Frontal cortex (tissue), 3 donors: ENCODE measurements at regions not wholly inside any gene's neighbourhood (a gene's known extent, or its start where the extent isn't known, plus 50 kb on each side); places are given as distances from the start of the nearest gene placed in this dataset.

ENCODE experiments used
- DNase-seq, 2 donors: peaks; one replicate each; pipeline ENCODE4 v3.0.0; 2012; ENCODE audit warnings: low spot score in 2 of 2
- FAIRE-seq: peaks from 2 replicates; lab custom pipeline; 2012; peaks lifted over from hg19 to GRCh38; lab: Jason Lieb, UNC
- donor health status: control.
- donor health status: control.
- donor health status: control.

- no peak for DNase-seq
- no peak for FAIRE-seq
Measured at GRCh38 chr19:30780456-30780855, 408.3 kb downstream of the ZNF536 start.

GRCh38 chr19:30780032-30780431, 407.8 kb downstream of the ZNF536 start:
- FAIRE-seq (no peak), DNase-seq (no peak)

- FAIRE-seq (no peak), DNase-seq (no peak)
Measured at GRCh38 chr19:30778961-30779715, 407.0 kb downstream of the ZNF536 start.

GRCh38 chr19:30778061-30778460, 405.9 kb downstream of the ZNF536 start:
- no peak for DNase-seq
- FAIRE-seq: no peak

GRCh38 chr19:30775956-30776355, 403.8 kb downstream of the ZNF536 start:
- no peak for DNase-seq
- no peak for FAIRE-seq

GRCh38 chr19:30774252-30774766, 402.1 kb downstream of the ZNF536 start:
- FAIRE-seq: no peak

GRCh38 chr19:30762651-30763050, 390.5 kb downstream of the ZNF536 start:
- FAIRE-seq: no peak

More at GRCh38 chr19:30774252-30774766, 402.1 kb downstream of the ZNF536 start:
- no peak for DNase-seq

GRCh38 chr19:30760014-30760413, 387.8 kb downstream of the ZNF536 start:
- FAIRE-seq (no peak), DNase-seq (no peak)

More at GRCh38 chr19:30762651-30763050, 390.5 kb downstream of the ZNF536 start:
- DNase-seq: no peak

GRCh38 chr19:30757837-30758617, 385.8 kb downstream of the ZNF536 start:
- FAIRE-seq: no peak
- DNase-seq: no peak

GRCh38 chr19:30757104-30757836, 385.1 kb downstream of the ZNF536 start:
- no peak for FAIRE-seq
- DNase-seq: no peak

GRCh38 chr19:30755581-30755980, 383.4 kb downstream of the ZNF536 start:
- no peak for FAIRE-seq
- no peak for DNase-seq

GRCh38 chr19:30754162-30754561, 382.0 kb downstream of the ZNF536 start:
- no peak for FAIRE-seq
- no peak for DNase-seq

GRCh38 chr19:30752876-30753275, 380.7 kb downstream of the ZNF536 start:
- FAIRE-seq (no peak), DNase-seq (no peak)

- FAIRE-seq (no peak), DNase-seq (no peak)
Measured at GRCh38 chr19:30752201-30752600, 380.0 kb downstream of the ZNF536 start.

- DNase-seq (no peak), FAIRE-seq (no peak)
Measured at GRCh38 chr19:30745476-30745985, 373.3 kb downstream of the ZNF536 start.

GRCh38 chr19:30744741-30745475, 372.7 kb downstream of the ZNF536 start:
- no peak for DNase-seq
- no peak for FAIRE-seq

GRCh38 chr19:30743702-30744101, 371.5 kb downstream of the ZNF536 start:
- DNase-seq: no peak
- FAIRE-seq: no peak

- DNase-seq: no peak
- no peak for FAIRE-seq
Measured at GRCh38 chr19:30743011-30743410, 370.8 kb downstream of the ZNF536 start.

- no peak for DNase-seq
- no peak for FAIRE-seq
Measured at GRCh38 chr19:30742406-30742938, 370.3 kb downstream of the ZNF536 start.
